GM12891 (cell line): ENCODE measurements at regions not wholly inside any gene's neighbourhood (a gene's known extent, or its start where the extent isn't known, plus 50 kb on each side); places are given as distances from the start of the nearest gene placed in this dataset.

ENCODE experiments used
- DNase-seq: peaks from one replicate; pipeline ENCODE4 v3.0.0; 2011; ENCODE audit warnings: low spot score; ENCODE audit not compliant: insufficient read length
- FAIRE-seq: peaks from 2 replicates; lab custom pipeline; 2011; peaks lifted over from hg19 to GRCh38; lab: Jason Lieb, UNC
- PAX5 ChIP-seq: IDR thresholded peaks from 2 replicates; pipeline ENCODE4 v1.6.1; 2011; ENCODE audit warnings: low read length, moderate library complexity, mild to moderate bottlenecking; ENCODE audit not compliant: insufficient read depth, severe bottlenecking
- POLR2A ChIP-seq: IDR thresholded peaks from 2 replicates; pipeline ENCODE4 v1.6.1; 2011; ENCODE audit warnings: low read depth, low read length, control low read depth
- POLR2AphosphoS5 ChIP-seq: IDR thresholded peaks from 2 replicates; pipeline ENCODE4 v1.6.1; 2011; ENCODE audit warnings: low read depth, low read length, control low read depth
- POU2F2 ChIP-seq: IDR thresholded peaks from 2 replicates; pipeline ENCODE4 v1.6.1; 2011; ENCODE audit warnings: low read depth, mild to moderate bottlenecking, control low read depth, low read length, moderate library complexity
- SPI1 ChIP-seq: IDR thresholded peaks from 2 replicates; pipeline ENCODE4 v1.6.1; 2011; ENCODE audit warnings: low read depth, low read length, control low read depth
- TAF1 ChIP-seq: IDR thresholded peaks from 2 replicates; pipeline ENCODE4 v1.6.1; 2011; ENCODE audit warnings: low read depth, low read length, control low read depth

DNA sequence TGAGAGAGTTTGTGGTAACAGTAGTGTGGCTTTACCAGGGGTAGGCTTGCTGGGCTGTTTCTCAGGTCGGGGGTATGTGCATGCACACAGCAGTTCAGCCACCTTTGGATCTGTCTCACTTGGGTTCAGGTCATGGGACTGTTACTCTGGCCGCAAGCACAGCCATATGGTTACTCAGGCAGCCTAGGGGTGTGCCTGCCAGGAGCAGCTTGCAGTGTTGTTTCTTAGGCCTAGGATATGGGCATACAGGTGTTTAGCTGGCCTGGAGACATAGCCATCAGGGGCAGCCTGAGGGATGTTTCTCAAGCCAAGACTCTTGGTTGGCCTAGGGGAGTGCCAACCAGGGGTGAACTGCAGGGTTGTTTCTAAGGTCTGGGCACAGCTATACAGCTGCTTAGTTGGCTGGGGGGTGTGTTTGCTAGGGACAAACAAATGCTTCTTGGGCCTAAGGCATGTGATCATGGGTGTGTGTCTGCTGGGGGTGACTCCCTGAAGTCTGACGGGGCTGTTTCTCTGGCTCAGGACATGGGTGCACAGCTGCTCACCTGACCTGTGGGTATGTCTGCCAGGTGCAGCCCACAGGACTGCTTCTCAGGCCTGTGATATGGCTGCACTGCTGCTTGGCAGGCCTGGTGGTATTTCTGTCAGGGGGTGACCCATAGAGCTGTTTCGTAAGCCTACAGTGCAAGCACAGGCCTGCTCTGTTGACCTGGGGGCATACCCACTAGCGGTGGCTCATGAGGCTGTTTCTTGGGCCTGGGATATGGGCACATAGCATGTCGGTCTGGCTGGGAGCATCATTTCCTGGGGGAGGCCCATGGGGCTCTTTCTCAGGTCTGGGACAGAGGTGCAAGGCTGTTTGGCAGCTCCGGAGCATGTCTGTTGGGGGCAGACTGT lies 168.0 kb upstream of the THRB start:
- TF ChIP-seq POLR2AphosphoS5 (no peak), POLR2A (no peak), TAF1 (no peak), SPI1 (no peak), POU2F2 (no peak), PAX5 (no peak)
- DNase-seq (no peak), FAIRE-seq (no peak)

DNA sequence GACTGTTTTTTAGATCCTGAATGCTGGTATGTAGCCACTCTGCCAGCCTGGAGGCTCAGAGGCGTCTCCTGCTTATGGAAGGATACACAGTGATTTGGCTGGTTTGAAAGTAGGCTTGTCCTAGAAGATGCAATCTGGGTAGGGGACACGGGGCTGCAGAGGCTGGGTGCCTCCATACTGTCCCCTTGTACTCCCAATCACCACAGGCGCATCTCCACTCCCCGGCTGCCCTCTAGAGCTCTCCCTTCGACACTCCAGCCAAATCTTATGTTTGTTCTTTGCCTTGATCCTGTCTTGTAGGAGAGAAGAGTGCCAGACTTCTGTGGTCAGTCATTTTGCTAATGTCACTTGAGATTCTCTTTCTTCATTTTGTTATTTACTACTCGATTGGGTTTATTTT lies 168.8 kb upstream of the THRB start:
- TF ChIP-seq POU2F2 (no peak), POLR2A (no peak), SPI1 (no peak), PAX5 (no peak), TAF1 (no peak), POLR2AphosphoS5 (no peak)
- DNase-seq (no peak), FAIRE-seq (no peak)

- TF ChIP-seq POLR2A, result no peak
- TF ChIP-seq POU2F2, result no peak
- TF ChIP-seq PAX5, result no peak
- TF ChIP-seq TAF1, result no peak
- no peak for TF ChIP-seq POLR2AphosphoS5
- TF ChIP-seq SPI1, result no peak
Measured at GRCh38 chr3:24668039-24668438, 173.4 kb upstream of the THRB start.

GRCh38 chr3:24670871-24671270 lies 176.2 kb upstream of the THRB start:
- FAIRE-seq, result no peak
- DNase-seq, result no peak
- TF ChIP-seq POLR2A (no peak), PAX5 (no peak), TAF1 (no peak), SPI1 (no peak), POU2F2 (no peak), POLR2AphosphoS5 (no peak)

More at GRCh38 chr3:24668039-24668438, 173.4 kb upstream of the THRB start:
- DNase-seq (no peak), FAIRE-seq (no peak)

GRCh38 chr3:24673596-24673995 lies 178.9 kb upstream of the THRB start:
- TF ChIP-seq POLR2AphosphoS5 (no peak), TAF1 (no peak), PAX5 (no peak)
- FAIRE-seq (no peak), DNase-seq (no peak)

- TF ChIP-seq POLR2AphosphoS5, result no peak
- TF ChIP-seq POLR2A, result no peak
- no peak for TF ChIP-seq PAX5
- no peak for TF ChIP-seq TAF1
- no peak for TF ChIP-seq SPI1
- TF ChIP-seq POU2F2, result no peak
- no peak for FAIRE-seq
- no peak for DNase-seq
Measured at GRCh38 chr3:24674261-24674660, 179.6 kb upstream of the THRB start.

- no peak for FAIRE-seq
Measured at GRCh38 chr3:24678021-24678420, 183.4 kb upstream of the THRB start.

DNA sequence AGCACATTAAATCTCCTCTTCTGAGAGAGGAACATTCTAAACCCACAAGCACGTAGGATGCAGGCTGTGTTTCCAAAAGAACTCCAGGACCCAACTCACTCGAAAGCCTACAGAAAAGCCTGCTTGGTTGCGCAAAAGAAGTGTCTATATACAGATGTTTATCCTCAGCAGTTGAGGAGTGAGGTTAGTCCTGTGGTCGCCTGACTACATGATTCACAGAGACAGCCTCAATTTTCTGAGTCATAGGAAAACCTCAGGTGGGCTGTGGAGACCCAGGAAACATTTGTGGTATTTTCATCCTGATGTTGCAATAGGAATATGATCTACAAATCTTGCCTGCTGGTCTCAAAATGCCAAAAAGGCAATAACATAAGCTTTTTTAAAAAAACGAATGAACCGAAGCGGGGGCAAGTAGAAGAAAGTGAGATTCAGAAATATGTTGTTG lies 183.8 kb upstream of the THRB start:
- DNase-seq (no peak), FAIRE-seq (no peak)
- TF ChIP-seq POLR2A, result no peak
- TF ChIP-seq POLR2AphosphoS5, result no peak
- no peak for TF ChIP-seq TAF1
- TF ChIP-seq PAX5, result no peak
- no peak for TF ChIP-seq SPI1
- TF ChIP-seq POU2F2, result no peak

More at GRCh38 chr3:24678021-24678420, 183.4 kb upstream of the THRB start:
- TF ChIP-seq TAF1, result no peak
- no peak for TF ChIP-seq PAX5
- TF ChIP-seq SPI1, result 0 out of 2 replicates have a peak, but pooled peaks have one; percentile 14
- no peak for TF ChIP-seq POU2F2
- no peak for TF ChIP-seq POLR2AphosphoS5
- TF ChIP-seq POLR2A, result no peak
- no peak for DNase-seq

DNA sequence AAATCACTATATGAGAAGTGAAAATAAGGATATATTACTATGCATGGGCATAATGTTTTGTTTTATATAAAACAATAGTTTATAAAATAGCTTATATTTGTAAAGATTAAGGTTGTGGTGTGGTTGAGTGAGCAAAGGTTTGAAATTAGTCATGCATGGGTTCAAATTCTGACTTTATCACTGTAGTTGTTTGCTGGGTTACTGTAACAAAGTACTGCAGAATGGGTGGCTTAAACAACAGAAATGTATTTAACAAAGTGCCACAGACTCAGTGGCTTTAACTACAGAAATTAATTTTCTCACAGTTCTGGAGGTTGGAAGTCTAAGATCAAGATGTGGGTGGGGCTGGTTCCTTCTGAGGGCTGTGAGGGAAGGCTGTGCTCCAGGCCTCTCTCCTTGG lies 184.8 kb upstream of the THRB start:
- FAIRE-seq (no peak), DNase-seq (no peak)
- TF ChIP-seq POLR2A, result no peak
- TF ChIP-seq SPI1, result no peak
- TF ChIP-seq TAF1, result no peak

DNA sequence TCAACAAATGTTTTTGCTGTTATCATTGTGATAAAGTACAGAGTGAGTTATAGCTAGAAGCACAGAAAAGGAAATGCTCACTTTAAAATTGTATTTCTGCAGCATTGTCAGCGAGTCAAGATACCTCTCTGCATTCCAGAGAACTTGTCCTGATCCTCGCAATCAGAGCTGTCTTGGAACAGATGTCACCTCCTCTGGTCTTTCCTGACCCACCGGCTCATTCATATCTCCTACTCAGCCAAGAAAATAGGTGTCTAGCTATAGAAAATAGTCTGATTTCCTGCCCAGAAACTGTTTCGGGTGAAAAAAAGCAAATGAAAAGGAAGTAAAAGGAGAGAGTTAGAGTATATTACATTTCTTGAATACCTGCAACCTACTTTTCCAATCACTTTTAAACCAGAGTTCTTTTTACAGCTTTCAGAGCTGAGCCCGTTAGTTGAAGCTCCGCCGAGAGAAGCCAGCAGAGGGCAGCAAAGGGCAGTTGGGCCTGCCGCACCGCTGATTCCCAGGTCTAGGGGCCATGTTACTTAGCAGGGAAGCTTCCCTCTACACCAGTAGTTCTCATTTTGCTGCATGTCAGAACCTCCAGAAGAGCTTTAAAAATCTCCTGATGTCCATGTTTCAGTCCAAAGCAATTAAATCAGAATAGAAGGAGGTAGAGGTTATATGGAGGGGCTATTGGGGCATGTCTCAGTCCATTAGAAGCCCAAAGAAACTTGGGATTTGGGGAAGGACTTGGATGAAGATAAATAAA lies 185.7 kb upstream of the THRB start:
- FAIRE-seq (peak; percentile 20), DNase-seq (no peak)
- TF ChIP-seq TAF1 (no peak), POU2F2 (no peak), POLR2A (no peak), PAX5 (no peak), POLR2AphosphoS5 (no peak), SPI1 (no peak)
